ENCODE measurements at regions not wholly inside any gene's neighbourhood (a gene's known extent, or its start where the extent isn't known, plus 50 kb on each side); places are given as distances from the start of the nearest gene placed in this dataset.

DNA sequence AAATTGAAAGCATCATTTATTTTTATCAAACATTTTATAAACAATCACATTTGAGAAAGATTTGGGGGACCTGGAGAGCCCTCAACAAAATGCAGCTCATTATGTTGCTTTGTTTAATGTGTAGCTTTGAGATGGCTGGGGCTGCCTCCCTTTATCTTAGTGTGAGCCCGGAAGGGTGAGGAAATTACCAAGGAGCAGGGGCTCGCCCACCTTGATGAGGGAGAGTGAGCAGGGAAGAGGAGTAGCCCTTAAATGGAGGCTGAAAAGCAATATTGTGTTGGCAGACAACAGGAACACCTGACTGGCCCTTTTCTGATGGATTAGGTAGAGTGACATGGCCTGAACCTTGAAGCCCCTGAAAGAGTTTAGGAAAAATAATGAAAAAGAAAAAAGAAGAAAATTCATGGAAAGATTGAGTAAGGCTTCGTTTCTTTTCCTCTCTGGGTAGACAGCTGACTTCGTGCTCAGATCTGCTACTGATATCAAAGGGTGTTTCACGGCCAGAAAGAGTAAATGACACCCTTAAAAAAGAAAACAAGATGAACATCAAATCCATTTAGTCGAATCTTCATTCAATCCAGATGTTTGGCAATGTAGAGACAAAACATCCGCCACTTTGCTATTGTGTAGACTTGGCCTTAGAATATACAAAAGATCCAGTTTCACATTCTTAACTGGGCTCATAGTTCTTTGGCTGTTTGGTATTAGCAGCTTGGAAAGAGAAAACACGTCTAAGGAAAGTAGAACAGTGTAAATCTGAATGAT lies 206.5 kb upstream of the TCF4 start:
- Histone ChIP-seq H4K20me1 (ENCODE audit: control insufficient read depth, insufficient read depth, low read depth, low read length) (no peaks in the 10 kb centered on the region), H3K79me2 (ENCODE audit: control insufficient read depth, low read length) (no peaks in the 10 kb centered on the region), H3K4me2 (ENCODE audit: low read length) (no peak overlapping the region), H3K27me3 (ENCODE audit: control insufficient read depth, low read length) (no peaks in the 10 kb centered on the region), H3K36me3 (ENCODE audit: control insufficient read depth, low read length) (no peaks in the 10 kb centered on the region), H3K9me2 (replicated peaks; ENCODE audit: control insufficient read depth, low read length) (no peaks in the 10 kb centered on the region), H3K27ac (ENCODE audit: low read depth, low read length) (no peak overlapping the region), H3F3A (ENCODE audit: control insufficient read depth, insufficient read depth) (no peaks in the 10 kb centered on the region), H3K4me3 (ENCODE audit: low read length) (no peak overlapping the region), H3K9me3 (ENCODE audit: control insufficient read depth, insufficient read depth, low read length) (peaks cover 5% of the 10 kb centered on the region), H3K4me1 (ENCODE audit: control insufficient read depth, low read length) (no peaks in the 10 kb centered on the region)
- TF ChIP-seq, protein P1, sequence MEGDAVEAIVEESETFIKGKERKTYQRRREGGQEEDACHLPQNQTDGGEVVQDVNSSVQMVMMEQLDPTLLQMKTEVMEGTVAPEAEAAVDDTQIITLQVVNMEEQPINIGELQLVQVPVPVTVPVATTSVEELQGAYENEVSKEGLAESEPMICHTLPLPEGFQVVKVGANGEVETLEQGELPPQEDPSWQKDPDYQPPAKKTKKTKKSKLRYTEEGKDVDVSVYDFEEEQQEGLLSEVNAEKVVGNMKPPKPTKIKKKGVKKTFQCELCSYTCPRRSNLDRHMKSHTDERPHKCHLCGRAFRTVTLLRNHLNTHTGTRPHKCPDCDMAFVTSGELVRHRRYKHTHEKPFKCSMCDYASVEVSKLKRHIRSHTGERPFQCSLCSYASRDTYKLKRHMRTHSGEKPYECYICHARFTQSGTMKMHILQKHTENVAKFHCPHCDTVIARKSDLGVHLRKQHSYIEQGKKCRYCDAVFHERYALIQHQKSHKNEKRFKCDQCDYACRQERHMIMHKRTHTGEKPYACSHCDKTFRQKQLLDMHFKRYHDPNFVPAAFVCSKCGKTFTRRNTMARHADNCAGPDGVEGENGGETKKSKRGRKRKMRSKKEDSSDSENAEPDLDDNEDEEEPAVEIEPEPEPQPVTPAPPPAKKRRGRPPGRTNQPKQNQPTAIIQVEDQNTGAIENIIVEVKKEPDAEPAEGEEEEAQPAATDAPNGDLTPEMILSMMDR (IDR thresholded peaks at IDR 0.05; ENCODE audit: low read depth, low read length, poor library complexity, severe bottlenecking), result no peak
- no peak for TF ChIP-seq EZH2phosphoT487 (IDR thresholded peaks at IDR 0.05; ENCODE audit: borderline replicate concordance, low read length)

DNA sequence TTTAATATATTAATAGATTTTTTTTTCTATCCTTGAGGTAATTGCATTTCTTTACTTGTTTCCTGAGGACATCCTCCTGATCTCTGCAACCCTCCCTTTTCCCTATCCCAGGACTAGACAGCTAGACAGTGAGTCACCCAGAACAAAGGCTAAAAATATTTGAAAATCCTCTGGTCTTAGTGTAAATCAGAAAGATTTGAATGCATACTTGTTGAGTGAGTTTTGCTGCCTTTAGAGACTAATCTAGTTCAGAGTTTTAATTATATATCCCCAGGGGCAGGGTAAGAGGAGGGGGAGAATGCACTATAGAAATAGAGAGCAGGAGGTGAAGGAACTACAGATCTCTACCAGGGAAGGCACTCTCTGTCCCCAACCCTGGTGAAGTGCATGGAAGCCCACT lies 202.3 kb upstream of the TCF4 start:
- peaks cover 9% of the 10 kb centered on the region for H3K9me3 ChIP-seq (ENCODE audit: control insufficient read depth, insufficient read depth, low read length)

DNA sequence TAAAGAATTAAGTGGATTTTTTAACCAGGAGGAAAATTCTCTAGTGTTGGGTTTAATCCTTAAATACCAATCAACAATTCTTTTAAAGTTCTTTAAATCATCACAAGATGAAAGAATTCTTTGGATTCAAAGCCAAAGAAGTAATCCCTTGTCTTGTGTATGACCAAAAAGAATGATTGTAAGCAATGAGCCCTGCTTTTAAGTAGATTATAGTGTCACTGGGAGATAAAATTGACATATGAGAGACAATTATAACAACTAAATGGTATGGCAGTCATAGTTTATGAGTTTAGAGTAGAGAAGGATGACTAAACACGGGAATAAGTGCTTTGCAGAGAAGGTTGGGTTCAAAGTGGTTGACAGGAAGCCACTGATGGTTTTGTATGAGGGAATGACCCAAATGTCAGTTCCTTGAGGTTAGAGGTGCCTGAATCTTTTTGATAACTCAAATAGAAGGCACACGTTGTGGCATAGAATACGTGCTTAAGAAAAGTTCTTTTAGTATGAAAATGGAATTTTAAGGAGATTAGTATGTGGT lies 199.6 kb upstream of the TCF4 start:
- no peak overlapping the region for H3K27ac ChIP-seq (ENCODE audit: low read depth, low read length)
- H3K4me2 ChIP-seq (ENCODE audit: low read length), result no peak overlapping the region
- H3K9me3 ChIP-seq (ENCODE audit: control insufficient read depth, insufficient read depth, low read length), result peaks cover 9% of the 10 kb centered on the region

More for the DNA sequence above, 202.3 kb upstream of the TCF4 start:
- H3K4me2 ChIP-seq (ENCODE audit: low read length), result no peak overlapping the region
- H3F3A ChIP-seq (ENCODE audit: control insufficient read depth, insufficient read depth), result no peaks in the 10 kb centered on the region
- H3K27ac ChIP-seq (ENCODE audit: low read depth, low read length), result no peak overlapping the region
- no peak for TF ChIP-seq EZH2phosphoT487 (IDR thresholded peaks at IDR 0.05; ENCODE audit: borderline replicate concordance, low read length)
- TF ChIP-seq, protein P1 (IDR thresholded peaks at IDR 0.05; ENCODE audit: low read depth, low read length, poor library complexity, severe bottlenecking), result no peak
- H3K4me1 ChIP-seq (ENCODE audit: control insufficient read depth, low read length), result no peaks in the 10 kb centered on the region
- no peaks in the 10 kb centered on the region for H3K36me3 ChIP-seq (ENCODE audit: control insufficient read depth, low read length)
- H3K9me2 ChIP-seq (replicated peaks; ENCODE audit: control insufficient read depth, low read length), result no peaks in the 10 kb centered on the region
- no peaks in the 10 kb centered on the region for H3K79me2 ChIP-seq (ENCODE audit: control insufficient read depth, low read length)
- no peak overlapping the region for H3K4me3 ChIP-seq (ENCODE audit: low read length)
- no peaks in the 10 kb centered on the region for H4K20me1 ChIP-seq (ENCODE audit: control insufficient read depth, insufficient read depth, low read depth, low read length)
- H3K27me3 ChIP-seq (ENCODE audit: control insufficient read depth, low read length), result no peaks in the 10 kb centered on the region

More for the DNA sequence above, 199.6 kb upstream of the TCF4 start:
- Histone ChIP-seq H3K4me1 (ENCODE audit: control insufficient read depth, low read length) (no peaks in the 10 kb centered on the region), H3F3A (ENCODE audit: control insufficient read depth, insufficient read depth) (no peaks in the 10 kb centered on the region), H4K20me1 (ENCODE audit: control insufficient read depth, insufficient read depth, low read depth, low read length) (no peaks in the 10 kb centered on the region), H3K27me3 (ENCODE audit: control insufficient read depth, low read length) (no peaks in the 10 kb centered on the region), H3K79me2 (ENCODE audit: control insufficient read depth, low read length) (no peaks in the 10 kb centered on the region), H3K9me2 (replicated peaks; ENCODE audit: control insufficient read depth, low read length) (no peaks in the 10 kb centered on the region), H3K36me3 (ENCODE audit: control insufficient read depth, low read length) (no peaks in the 10 kb centered on the region), H3K4me3 (ENCODE audit: low read length) (no peak overlapping the region)
- TF ChIP-seq, protein P1 (IDR thresholded peaks at IDR 0.05; ENCODE audit: low read depth, low read length, poor library complexity, severe bottlenecking), result no peak
- TF ChIP-seq EZH2phosphoT487 (IDR thresholded peaks at IDR 0.05; ENCODE audit: borderline replicate concordance, low read length), result no peak
